ENCODE measurements at regions not wholly inside any gene's neighbourhood (a gene's known extent, or its start where the extent isn't known, plus 50 kb on each side); places are given as distances from the start of the nearest gene placed in this dataset.

DNA sequence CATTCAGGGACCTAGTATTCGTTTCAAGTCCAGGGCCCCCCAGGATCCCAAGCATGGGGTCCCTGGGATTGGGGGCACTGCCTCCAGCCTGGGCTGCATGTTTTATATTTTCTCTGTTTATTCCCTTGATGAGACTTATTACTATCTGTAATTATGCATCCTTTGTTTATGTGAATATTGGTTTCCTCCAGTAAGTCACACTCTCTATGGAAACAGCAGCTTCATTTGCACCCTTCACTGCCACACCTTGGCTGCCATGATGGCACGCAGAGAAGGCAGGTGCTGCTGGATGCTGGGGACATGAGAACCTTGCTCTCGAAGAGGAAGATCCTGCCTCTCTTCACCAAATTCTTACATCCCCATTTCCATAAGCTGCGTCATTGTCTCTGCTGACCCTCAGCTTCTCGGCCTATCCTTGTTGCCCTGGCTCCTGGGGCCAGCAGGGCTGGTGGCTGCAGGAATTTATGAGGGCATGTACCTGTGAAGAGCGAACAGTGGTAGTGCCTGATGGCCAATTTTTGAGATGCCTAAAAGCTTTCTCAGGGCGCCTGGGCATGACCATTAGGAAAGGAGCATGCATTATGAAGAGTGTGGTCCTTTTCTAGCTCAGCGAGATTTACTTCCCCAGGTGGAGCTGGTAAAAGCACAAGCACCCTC lies 479.3 kb upstream of the KLF6 start:
- no peak for DNase-seq (ENCODE audit: extremely low spot score, insufficient read length, low read depth)
- FAIRE-seq = no peak

DNA sequence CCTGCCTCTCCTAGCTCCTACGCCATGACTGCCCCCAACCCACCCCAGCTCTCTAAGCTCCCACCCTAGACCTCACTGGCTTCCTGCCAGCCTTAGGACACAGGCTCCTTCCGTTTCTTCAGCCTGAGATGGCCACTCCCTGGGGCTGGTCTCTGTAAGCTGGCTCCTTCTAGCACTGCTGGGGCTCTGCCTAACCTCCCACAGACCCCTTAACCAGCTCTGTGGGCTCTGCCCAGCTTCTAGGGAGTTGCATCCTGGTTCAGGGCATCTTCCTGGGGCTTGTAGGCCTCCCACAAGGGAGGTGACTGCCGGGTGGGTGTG lies 478.6 kb upstream of the KLF6 start:
- FAIRE-seq (no peak), DNase-seq (ENCODE audit: extremely low spot score, insufficient read length, low read depth) (no peak)

DNA sequence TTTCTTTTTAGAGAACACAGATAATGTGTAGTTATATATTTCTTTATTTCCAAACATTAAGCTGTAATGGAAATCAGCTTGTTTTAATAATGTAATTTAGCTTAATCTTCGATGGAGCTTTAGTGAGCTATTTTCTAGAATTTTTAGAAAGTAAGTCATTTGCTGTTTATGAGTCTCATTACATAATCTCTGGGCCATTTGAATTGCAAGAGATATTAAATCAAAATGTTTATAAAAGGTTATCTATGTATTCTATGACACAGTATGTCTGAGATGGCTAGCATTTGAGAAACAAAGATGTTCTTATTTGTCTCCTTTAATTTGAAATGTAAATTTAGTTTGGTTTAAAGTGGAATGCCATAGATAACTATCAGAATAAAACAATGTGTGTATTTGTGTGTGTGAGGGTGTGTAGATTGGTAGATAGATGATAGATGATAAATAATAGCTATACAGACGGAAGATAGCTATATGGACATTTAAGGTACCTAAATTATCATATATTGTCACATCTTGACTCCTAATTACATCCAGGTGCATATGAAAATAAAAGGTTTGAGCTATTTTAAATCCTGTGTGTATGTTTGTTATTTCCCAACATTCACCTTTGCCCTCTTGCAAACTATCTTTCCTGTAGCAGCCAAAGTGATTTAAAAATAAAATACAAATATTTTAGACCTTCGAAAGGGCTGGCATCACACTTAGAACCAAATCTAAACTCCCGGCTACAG lies 478.0 kb upstream of the KLF6 start:
- DNase-seq (ENCODE audit: extremely low spot score, insufficient read length, low read depth) (no peak), FAIRE-seq (no peak)

DNA sequence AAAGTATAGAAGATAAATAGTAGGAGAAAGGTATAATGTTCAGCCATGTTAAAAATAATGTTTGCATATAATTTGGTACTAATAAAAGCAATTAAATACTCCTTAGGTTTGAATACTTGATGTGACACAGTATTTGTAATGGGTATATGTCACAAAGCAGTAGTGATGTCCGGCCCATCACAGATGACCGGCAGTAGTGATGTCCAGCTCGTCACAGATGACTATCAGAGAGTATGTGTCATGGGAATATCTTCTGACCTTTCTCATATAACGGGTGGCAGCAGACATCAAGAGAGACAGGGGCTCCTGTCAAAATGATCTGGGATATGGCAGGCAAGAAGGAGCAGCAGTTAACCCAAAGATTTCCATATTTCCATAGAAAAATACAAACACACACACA lies 477.4 kb upstream of the KLF6 start:
- FAIRE-seq = no peak
- DNase-seq (ENCODE audit: extremely low spot score, insufficient read length, low read depth) = no peak

DNA sequence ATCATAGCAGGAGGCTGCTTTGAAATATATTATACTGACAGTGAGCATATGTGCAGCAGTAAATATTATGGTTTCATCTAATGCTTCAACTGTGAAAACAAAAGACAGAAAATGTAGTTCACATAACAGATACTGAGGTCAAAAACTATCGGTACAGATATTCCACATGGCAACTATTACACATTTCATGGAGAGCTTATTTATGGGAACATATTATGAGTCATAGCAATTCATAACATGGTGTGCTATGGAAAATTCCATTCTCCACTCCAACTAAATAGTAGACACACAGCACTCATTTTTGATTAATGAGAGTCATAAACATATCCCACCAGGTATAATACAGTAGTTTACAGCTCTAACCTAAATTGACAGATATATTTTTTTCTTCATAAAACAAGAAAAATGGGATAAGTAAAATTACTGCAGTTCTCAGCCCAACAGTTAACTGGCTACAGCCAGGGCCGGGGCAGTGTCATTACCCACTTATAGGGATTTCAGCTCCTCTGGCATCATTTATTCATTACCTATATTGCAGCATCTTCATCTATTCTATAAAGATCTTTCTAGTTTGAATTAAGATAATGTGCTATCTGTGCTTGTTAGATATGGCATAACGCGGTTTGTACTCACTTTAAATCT lies 475.6 kb upstream of the KLF6 start:
- DNase-seq (ENCODE audit: extremely low spot score, insufficient read length, low read depth) (no peak), FAIRE-seq (no peak)

DNA sequence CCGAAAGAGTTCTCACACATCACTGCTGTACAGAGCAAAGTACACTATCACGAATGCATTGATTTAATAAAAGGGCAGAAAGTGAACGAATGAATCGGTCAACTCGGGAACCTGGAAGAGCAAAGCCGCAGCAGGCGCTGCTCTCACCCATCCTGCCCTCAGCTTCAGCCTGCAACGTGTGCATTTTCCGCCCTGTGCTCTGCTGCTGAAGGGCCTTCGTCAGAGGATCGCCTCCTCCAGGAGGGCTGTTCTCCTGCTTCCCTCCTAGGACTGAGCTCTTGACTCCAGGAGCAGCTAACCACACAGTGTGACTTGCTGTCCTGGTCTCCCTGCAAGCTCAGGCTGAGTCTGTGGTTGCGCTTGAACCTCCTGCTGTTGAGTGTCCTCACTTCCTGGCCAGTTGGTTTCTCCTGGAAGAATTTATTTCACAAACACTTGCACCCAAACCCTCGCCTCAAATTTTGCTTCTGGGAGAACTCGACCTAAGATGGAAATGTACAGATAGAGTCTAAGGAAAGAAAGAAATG lies 473.0 kb upstream of the KLF6 start:
- FAIRE-seq = no peak
- DNase-seq (ENCODE audit: extremely low spot score, insufficient read length, low read depth) = no peak

DNA sequence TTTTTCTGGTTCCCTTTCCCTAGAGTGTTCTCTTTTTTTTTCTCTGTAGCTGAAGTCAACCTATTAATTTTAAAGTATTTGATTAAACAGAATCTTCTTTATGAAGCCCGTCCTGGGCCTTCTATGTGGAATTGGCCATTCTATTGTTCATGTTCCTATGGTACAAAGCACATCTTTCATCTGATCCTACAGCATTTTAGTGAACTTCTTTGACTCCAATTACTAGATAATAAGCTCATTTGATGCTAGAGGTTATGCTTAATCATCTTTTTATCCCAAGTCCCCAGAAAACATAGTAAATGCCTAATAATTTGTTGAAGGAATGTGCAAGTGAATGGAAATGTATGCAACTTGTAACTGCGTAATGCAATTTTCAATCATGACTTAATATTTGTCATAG lies 472.0 kb upstream of the KLF6 start:
- FAIRE-seq (no peak), DNase-seq (ENCODE audit: extremely low spot score, insufficient read length, low read depth) (no peak)

DNA sequence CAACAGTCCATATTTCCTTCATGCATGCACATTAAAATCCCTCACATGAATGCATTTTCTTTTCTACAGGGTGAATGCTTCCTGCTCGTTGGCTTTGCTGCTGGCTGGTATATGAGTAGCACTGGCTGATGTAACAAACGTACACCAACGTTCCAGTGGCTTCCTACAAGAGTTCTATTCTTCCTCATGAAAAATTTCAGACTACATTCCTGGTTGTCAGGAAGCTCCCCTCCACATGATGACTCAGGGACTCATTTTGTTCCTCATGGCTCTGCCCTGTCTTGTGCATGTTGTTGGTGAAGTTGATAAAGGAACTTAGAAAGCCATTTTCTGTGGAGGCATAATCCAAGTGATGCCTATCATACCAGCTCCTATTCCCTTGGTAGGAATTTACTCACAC lies 470.7 kb upstream of the KLF6 start:
- DNase-seq (ENCODE audit: extremely low spot score, insufficient read length, low read depth) (no peak), FAIRE-seq (no peak)

DNA sequence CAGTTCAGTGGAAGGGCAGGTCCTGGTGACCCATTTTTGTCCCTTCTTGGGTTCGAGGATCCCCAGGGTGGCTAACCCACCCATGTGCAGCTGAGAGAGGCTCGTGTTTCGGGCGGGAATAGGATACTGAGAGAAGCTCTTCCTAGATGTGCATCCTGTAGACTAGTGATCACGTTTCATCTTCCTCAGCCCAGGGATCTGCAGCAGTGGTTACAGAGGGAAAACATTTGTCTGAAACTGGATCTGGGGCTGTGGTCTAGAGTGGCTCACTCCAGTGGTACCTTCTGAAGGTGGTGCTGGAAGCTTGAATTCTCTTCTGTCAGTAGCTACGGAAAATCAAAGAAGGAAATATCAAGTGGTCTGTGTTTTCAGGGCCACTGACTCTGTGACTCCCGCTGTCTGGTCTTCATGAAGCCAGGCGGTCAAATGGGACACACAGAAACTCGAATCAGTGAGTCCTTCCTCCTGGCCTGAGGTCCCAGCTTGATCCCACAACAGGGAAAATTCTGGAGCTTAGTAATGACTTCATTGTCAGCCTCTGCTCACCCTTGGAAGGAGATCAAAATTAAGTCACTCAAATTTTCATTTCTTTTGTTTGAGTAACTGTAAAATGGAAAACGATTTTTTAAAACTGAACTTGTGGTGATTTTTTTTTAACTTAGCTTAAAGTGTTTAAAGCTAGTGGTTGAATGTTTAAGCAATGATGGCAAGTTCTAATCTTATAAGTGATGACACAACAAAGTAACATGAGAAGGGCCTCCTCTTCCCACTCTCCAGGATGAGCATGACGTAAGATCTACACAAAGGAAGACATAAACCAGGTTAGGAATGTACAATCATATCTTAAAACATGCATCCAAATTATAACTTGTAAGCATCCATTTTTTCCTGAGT lies 469.3 kb upstream of the KLF6 start:
- DNase-seq (ENCODE audit: extremely low spot score, insufficient read length, low read depth) (no peak), FAIRE-seq (no peak)

DNA sequence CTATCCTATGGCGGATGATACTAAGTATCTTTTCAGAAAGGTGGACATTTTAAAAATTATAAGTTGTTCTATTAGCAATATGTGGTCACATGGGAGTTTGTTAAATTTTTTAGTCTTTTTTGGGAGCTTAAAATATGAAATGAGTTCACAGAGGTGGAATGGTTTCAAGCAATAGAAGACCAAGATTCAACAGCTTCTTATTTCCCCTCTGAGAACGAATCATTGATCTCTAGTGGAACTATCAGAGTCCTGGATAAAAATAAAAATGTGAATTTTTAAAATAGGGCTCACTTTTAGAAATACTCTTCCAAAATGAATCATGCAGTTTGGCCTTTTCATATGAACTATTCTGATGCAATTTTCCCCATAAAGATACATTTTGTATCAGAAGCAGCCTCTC lies 467.7 kb upstream of the KLF6 start:
- FAIRE-seq (no peak), DNase-seq (ENCODE audit: extremely low spot score, insufficient read length, low read depth) (no peak)

DNA sequence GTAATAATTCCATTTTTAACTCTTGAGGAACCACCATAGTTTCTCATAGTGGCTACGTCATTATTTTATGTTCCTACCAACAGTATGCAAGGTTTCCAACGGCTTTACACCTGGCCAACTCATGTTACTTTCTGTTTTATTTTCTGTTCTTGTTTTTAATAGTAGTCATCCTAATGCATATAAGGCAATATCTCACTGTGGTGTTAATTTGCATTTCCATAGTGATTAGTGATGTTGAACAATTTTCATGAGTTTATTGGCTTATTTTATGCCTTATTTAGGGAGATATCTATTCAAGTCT lies 465.5 kb upstream of the KLF6 start:
- no peak for DNase-seq (ENCODE audit: extremely low spot score, insufficient read length, low read depth)
- peak; percentile 66 for FAIRE-seq

DNA sequence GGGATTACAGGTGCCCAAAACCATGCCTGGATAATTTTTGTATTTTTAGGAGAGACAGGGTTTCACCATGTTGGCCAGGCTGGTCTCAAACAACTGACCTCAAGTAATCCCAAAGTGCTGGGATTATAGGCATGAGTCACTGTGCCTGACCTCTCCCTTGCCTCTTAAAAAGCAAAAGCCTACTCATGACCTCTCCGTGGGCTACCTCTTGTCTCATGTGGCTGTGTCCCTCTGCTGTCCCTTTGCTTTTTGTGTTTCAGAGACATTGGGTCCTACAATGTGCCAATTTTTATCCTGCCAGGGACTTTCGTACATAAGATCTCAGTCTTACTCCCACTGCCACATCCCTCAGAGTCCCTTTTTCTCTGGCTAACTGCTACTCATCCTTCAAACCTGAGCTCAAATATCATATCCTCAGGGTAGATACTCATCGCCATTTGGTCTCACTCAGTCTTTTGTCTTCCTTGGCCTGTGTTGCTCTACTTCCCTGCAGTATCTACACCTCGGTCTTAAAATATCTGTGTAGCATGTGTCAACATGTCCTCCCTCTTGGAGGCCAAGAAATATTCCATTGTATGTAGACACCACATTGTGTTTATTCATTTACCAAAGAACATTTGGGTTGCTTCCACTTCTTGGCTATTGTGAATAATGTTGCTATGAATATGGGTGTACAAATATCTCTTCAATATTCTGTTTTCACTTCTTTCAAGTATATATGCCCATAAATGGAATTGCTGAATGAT lies 465.0 kb upstream of the KLF6 start:
- no peak for FAIRE-seq

DNA sequence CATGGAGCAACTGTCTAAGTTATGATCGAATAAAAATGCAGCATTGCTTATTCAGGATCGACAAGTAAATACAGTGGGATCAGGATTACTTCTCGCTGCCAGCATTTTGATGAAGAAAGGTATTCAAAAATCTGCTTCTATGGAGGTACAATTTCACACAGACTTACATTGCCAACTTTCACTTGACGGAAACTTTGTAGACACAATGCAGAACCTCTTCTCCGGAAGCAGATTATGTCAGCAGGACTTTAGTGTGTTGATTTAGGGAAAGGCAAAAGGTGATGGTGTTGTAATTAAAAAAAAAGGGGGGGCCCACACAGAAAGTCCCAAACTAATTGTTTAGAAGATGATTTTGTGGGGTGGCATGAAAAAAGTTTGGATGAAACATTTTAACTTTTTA lies 462.4 kb upstream of the KLF6 start:
- no peak for FAIRE-seq
- DNase-seq (ENCODE audit: extremely low spot score, insufficient read length, low read depth) = no peak

More for the DNA sequence above, 465.0 kb upstream of the KLF6 start:
- no peak for DNase-seq (ENCODE audit: extremely low spot score, insufficient read length, low read depth)

DNA sequence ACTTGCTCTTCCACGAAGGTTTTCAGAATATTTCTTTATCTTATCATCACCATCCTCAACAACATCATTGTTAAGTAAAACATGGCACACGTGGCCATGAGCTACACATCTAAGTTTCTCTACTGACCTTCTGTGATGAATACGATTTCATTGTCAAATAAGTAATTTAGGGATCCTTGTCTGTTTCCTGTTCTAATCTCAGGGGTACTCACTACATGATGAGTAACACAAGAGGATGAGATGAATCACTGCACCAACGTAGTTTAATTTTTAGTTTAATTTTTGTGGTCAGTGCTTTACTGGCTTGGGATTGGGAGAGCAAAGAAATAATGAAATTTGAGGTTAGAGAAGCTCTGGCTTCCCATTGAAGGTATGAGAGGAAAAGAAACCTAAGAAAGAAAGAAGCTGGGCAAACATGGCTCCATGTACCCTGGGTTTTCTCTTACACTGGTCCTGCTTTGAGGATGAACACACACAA lies 461.9 kb upstream of the KLF6 start:
- FAIRE-seq (no peak), DNase-seq (ENCODE audit: extremely low spot score, insufficient read length, low read depth) (no peak)

DNA sequence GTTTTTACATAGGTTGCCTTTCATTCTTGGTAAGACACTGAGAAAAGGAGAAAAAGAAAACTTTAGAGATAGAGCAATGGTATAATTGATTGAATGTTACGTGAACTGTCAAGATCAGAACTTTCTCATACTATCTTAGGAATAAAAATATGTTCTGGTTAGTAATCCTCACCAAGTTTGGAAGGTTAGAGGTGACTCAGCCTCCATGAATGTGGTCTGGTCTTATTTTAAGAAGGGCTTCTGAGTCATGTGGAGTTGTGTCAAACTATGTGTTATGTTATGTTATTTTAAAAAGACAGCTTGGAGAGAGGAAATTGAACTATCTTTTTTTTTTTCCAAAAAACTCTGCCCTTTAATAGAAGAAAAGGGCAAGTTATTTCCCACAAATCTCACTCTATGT lies 458.6 kb upstream of the KLF6 start:
- DNase-seq (ENCODE audit: extremely low spot score, insufficient read length, low read depth) (no peak), FAIRE-seq (no peak)

DNA sequence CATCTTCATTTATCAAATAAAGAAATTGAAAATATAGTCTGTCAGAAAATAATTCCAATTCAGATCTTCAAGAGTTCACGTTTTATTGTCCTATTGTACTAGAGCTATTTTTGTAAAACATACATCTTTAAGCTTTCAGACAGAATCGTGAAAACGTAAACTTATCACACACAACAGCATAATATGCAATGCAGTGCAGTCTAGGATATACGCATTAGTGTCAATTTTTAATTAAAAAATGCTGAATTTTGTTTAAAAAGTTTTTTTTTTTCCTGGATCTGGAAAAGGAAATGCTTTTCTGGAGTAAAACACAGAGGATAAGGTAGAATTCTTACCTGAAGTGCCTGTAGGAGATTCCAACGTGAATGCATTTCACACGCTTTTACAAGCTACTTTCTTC lies 458.2 kb upstream of the KLF6 start:
- no peak for FAIRE-seq
- no peak for DNase-seq (ENCODE audit: extremely low spot score, insufficient read length, low read depth)

DNA sequence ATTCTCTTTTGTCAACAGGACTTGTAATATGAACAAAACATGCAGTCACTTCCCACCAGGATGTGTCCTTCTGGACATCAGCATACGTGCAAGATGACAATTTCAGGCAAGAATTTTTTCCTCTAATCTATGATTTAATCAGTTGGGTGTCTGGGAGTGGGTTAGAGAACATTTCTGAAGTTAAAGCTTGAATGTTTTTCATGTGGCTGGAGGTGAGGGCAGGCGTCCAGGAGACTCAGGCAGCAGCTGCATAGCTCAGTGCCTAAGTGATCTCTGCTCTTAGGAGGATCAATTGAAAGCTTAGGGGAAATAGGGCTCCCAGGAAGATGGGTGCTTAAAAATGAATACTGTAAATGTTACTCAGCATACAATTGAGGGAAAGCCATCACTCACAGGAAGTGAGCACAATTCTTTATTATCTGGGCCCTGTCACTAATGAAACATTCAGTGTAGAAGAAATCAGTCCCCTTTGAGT lies 457.6 kb upstream of the KLF6 start:
- no peak for DNase-seq (ENCODE audit: extremely low spot score, insufficient read length, low read depth)
- FAIRE-seq = no peak

DNA sequence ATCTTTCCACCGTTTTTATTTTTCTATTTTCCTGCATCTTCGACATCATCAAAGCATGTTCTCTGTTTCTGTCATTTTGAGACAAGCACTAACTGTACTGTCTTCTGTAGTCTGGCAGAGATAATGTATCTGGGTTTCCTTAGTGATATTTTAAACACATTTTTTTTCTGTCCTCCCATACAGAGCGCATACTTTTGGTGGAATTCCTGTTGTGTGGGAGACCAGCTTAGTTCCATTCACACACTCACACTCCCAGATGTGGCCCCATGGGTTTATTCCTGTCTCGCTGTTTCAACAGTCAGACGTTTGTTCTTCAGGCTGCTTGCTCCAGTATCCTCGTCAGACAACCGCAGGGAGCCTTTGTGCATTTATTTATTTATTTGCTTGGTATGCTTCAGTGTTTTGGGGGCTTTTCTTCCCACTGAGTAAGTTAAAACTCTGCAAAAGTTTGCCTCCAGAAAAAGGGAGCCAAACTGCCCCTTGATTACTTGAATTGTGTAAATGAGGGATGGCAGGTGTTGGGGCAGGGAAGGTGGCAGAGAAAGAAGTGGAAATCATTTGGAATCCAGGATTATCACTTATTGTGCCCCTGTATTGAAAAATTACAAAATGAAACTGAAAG lies 456.8 kb upstream of the KLF6 start:
- FAIRE-seq (no peak), DNase-seq (ENCODE audit: extremely low spot score, insufficient read length, low read depth) (no peak)

DNA sequence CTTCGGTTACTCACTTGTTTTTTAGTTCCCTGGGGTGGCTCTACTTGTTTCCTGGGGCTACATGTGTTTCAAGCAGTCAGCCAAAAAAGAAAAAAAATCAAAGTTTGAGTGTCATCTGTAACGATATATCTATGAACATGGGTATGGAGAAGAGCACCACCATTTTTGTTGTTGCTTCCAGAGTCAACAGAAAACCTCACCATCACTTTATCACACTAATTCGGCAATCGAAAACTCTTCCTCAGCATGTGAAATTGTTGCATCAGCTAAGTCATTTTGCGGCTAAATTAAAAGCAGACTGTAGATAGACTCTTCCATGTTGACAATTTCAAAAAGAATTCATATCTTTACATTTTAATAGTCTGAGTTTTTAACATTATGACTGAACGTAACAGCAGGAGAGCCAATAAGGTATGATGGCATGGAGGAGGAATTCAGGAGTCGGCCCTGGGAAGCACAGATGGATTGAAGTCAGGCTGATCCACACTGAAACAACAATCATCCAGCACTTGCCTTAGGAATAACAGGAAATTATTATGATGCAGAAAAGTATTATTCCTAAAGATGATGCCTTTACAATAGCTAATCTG lies 455.7 kb upstream of the KLF6 start:
- FAIRE-seq (no peak), DNase-seq (ENCODE audit: extremely low spot score, insufficient read length, low read depth) (no peak)

Measured in GM18507 (cell line).